Tibial artery (tissue), 4 donors: ENCODE measurements at regions not wholly inside any gene's neighbourhood (a gene's known extent, or its start where the extent isn't known, plus 50 kb on each side); places are given as distances from the start of the nearest gene placed in this dataset.

Experiments used
- DNase-seq, 2 donors: peaks; one replicate each; pipeline ENCODE4 v3.0.0-alpha.2; 2019
- H3K27ac ChIP-seq, 2 donors: fragments of 200-600 bp; sonication (generic) in 1 of 2; 1 replicate in 1 of 2; 2 replicates in 1 of 2; pipeline ENCODE4 v1.5.1; 2018 to 2019; ENCODE audit warnings: mild to moderate bottlenecking in 1 of 2
- H3K27me3 ChIP-seq, 2 donors: fragments of 200-600 bp; sonication (generic) in 1 of 2; one replicate each; pipeline versions ENCODE4 v1.5.1 to v1.6.0; 2016 to 2019
- H3K36me3 ChIP-seq, 3 donors: fragments of 200-600 bp; sonication (generic) in 2 of 3; one replicate each; pipeline ENCODE4 v1.5.1; 2016 to 2019; ENCODE audit warnings: mild to moderate bottlenecking in 2 of 3
- H3K4me1 ChIP-seq, 4 donors: fragments of 200-600 bp; sonication (generic) in 2 of 4; 1 replicate in 3 of 4; 2 replicates in 1 of 4; pipeline ENCODE4 v1.5.1; 2016 to 2019
- H3K4me3 ChIP-seq, 2 donors: fragments of 200-600 bp; sonication (generic) in 1 of 2; 1 replicate in 1 of 2; 2 replicates in 1 of 2; pipeline ENCODE4 v1.5.1; 2018 to 2019; ENCODE audit warnings: mild to moderate bottlenecking in 2 of 2
- H3K9me3 ChIP-seq, 3 donors: fragments of 200-600 bp; sonication (generic) in 1 of 3; one replicate each; pipeline ENCODE4 v1.5.1; 2016 to 2019
- CTCF ChIP-seq, 2 experiments: fragments of 200-600 bp in 1 of 2; fragments of 450-650 bp in 1 of 2; IDR thresholded peaks; one replicate each; pipeline ENCODE4 v1.5.1; 2017 to 2019; ENCODE audit warnings: antibody characterized with exemption in 2 of 2, mild to moderate bottlenecking in 1 of 2, moderate library complexity in 1 of 2
- intact Hi-C: fragments of 100-400 bp; cut with DNase I; formaldehyde crosslinking; loops from one replicate; pipeline ENCODE4 v1.15.0; 2023; ENCODE audit warnings: low total_unique reads

DNA sequence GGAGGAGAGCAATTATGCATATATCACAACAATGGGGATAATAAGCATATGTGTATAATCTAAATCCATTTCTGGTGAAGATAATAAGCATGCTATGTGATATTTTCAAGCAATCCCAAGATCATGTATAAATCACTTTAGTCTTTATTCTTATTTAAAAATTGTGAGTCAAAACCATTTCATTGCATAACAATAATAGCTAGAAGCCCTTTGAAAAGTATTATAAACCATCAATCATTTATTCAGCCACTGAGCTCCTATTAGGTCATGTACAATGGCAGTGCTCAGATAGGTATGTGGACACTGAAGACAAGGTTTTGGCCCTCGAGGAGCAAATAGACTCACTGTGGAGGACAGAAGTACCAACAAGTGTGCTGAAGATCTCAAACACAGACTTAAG lies 113.1 kb downstream of the CDCA7 start:
- H3K9me3 ChIP-seq = peaks cover 0 to 4% (median 0%) of the 10 kb centered on the region in 3 donors

GRCh38 chr2:173468266-173468793 lies 113.7 kb downstream of the CDCA7 start:
- Histone ChIP-seq H3K27ac (no peak overlapping the region), H3K36me3 (no peaks in the 10 kb centered on the region), H3K27me3 (no peaks in the 10 kb centered on the region), H3K4me1 (no peaks in the 10 kb centered on the region), H3K9me3 (peaks cover 0 to 4% (median 0%) of the 10 kb centered on the region in 3 donors), H3K4me3 (no peak overlapping the region)
- intact Hi-C loops = no loop called here
- DNase-seq = no peak
- no peak for TF ChIP-seq CTCF (IDR thresholded peaks at IDR 0.05)

More for the DNA sequence above, 113.1 kb downstream of the CDCA7 start:
- no peak for TF ChIP-seq CTCF (IDR thresholded peaks at IDR 0.05)
- Histone ChIP-seq H3K4me1 (no peaks in the 10 kb centered on the region), H3K36me3 (no peaks in the 10 kb centered on the region), H3K27ac (no peak overlapping the region), H3K27me3 (no peaks in the 10 kb centered on the region), H3K4me3 (no peak overlapping the region)
- no peak for DNase-seq
- intact Hi-C loops = no loop called here

DNA sequence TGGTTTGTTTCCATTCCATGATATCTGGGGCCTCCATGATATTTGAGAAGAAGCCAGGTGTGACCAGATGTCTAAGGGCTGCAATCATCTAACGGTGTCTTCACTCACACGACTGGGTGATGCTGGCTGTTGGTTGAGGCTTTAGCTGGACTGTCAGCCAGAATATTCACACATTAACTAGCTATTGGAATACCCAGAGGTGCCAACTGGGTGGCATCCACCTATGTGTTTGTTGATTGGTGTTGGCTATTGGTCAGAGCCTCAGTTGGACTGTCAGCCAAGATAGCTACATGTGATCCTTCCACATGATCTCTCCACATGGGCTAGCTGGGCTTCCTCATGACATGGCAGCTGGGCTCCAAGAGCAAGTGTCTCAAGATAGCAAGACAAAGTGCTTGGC lies 117.4 kb downstream of the CDCA7 start:
- Histone ChIP-seq H3K4me3 (no peak overlapping the region), H3K36me3 (no peaks in the 10 kb centered on the region), H3K27ac (no peak overlapping the region), H3K9me3 (peaks cover 0 to 4% (median 0%) of the 10 kb centered on the region in 3 donors), H3K27me3 (no peaks in the 10 kb centered on the region), H3K4me1 (no peaks in the 10 kb centered on the region)
- DNase-seq = no peak
- no peak for TF ChIP-seq CTCF (IDR thresholded peaks at IDR 0.05)
- intact Hi-C loops = no loop called here

GRCh38 chr2:173483137-173483536 lies 128.5 kb downstream of the CDCA7 start:
- Histone ChIP-seq H3K9me3 (no peaks in the 10 kb centered on the region), H3K4me3 (no peak overlapping the region), H3K27ac (no peak overlapping the region), H3K27me3 (no peaks in the 10 kb centered on the region), H3K36me3 (no peaks in the 10 kb centered on the region), H3K4me1 (no peaks in the 10 kb centered on the region)
- no peak for TF ChIP-seq CTCF (IDR thresholded peaks at IDR 0.05)
- DNase-seq = no peak
- intact Hi-C loops = no loop called here

GRCh38 chr2:173488861-173489260 lies 134.2 kb downstream of the CDCA7 start:
- H3K27ac ChIP-seq = no peak overlapping the region
- H3K27me3 ChIP-seq = no peaks in the 10 kb centered on the region
- no peak for TF ChIP-seq CTCF (IDR thresholded peaks at IDR 0.05)
- no peak for DNase-seq
- intact Hi-C loops = no loop called here
- no peaks in the 10 kb centered on the region for H3K4me1 ChIP-seq
- H3K36me3 ChIP-seq = no peaks in the 10 kb centered on the region
- no peaks in the 10 kb centered on the region for H3K9me3 ChIP-seq
- no peak overlapping the region for H3K4me3 ChIP-seq

DNA sequence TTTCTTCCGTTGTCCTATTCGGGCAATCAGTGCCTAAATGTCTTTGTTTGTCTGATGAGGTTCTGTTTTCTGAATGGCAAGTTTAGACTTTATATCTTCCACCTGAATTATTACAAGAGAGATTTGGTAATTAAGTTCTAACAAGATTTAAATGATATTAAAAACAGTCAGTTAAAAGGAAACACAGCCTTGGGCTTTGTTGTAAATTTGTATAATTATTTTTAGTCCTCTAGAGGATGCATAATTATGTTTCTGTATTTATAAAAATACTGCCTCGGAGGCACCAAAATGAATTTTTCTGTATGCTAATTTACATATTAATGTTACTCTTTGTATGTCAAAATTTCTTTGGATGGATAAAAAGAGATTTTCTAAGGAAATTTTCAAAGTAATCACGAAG lies 136.7 kb downstream of the CDCA7 start:
- TF ChIP-seq CTCF (IDR thresholded peaks at IDR 0.05) = no peak
- H3K4me1 ChIP-seq = no peaks in the 10 kb centered on the region
- H3K27ac ChIP-seq = no peak overlapping the region
- no peaks in the 10 kb centered on the region for H3K9me3 ChIP-seq
- H3K27me3 ChIP-seq = no peaks in the 10 kb centered on the region
- no peak overlapping the region for H3K4me3 ChIP-seq
- intact Hi-C loops = no loop called here
- no peaks in the 10 kb centered on the region for H3K36me3 ChIP-seq
- no peak for DNase-seq
